Myocyte (in vitro differentiated cells): ENCODE measurements at regions not wholly inside any gene's neighbourhood (a gene's known extent, or its start where the extent isn't known, plus 50 kb on each side); places are given as distances from the start of the nearest gene placed in this dataset.

Experiments used
- DNase-seq: peaks from one replicate; pipeline ENCODE4 v3.0.0-alpha.2; 2012; ENCODE audit warnings: low read depth

GRCh38 chr18:75158465-75159237, 50.3 kb downstream of the PTGR3 start:
- no peak for DNase-seq

GRCh38 chr18:75157851-75158250, 51.1 kb downstream of the PTGR3 start:
- no peak for DNase-seq

- DNase-seq, result no peak
These were observed 51.6 kb downstream of the PTGR3 start for GRCh38 chr18:75157381-75157780.

GRCh38 chr18:75156831-75157230, 52.1 kb downstream of the PTGR3 start:
- no peak for DNase-seq

- no peak for DNase-seq
These were observed 52.7 kb downstream of the PTGR3 start for GRCh38 chr18:75156139-75156750.

GRCh38 chr18:75154997-75155396, 53.9 kb downstream of the PTGR3 start:
- no peak for DNase-seq

- DNase-seq, result no peak
These were observed 54.7 kb downstream of the PTGR3 start for GRCh38 chr18:75154259-75154658.

GRCh38 chr18:75143851-75144250, 65.1 kb downstream of the PTGR3 start:
- DNase-seq, result no peak

- DNase-seq, result no peak
These were observed 66.3 kb downstream of the PTGR3 start for GRCh38 chr18:75142677-75143076.

GRCh38 chr18:75141734-75142133, 67.2 kb downstream of the PTGR3 start:
- DNase-seq, result no peak

GRCh38 chr18:75141166-75141565, 67.8 kb downstream of the PTGR3 start:
- no peak for DNase-seq

- no peak for DNase-seq
These were observed 68.6 kb downstream of the PTGR3 start for GRCh38 chr18:75140296-75140695.

GRCh38 chr18:75139226-75139911, 69.6 kb downstream of the PTGR3 start:
- DNase-seq, result no peak

GRCh38 chr18:75137346-75137877, 71.5 kb downstream of the PTGR3 start:
- no peak for DNase-seq

- no peak for DNase-seq
These were observed 73.7 kb downstream of the PTGR3 start for GRCh38 chr18:75135158-75135725.

GRCh38 chr18:75134611-75134975, 74.3 kb downstream of the PTGR3 start:
- DNase-seq, result no peak

- DNase-seq, result no peak
These were observed 75.0 kb downstream of the PTGR3 start for GRCh38 chr18:75133721-75134610.

- no peak for DNase-seq
These were observed 75.9 kb downstream of the PTGR3 start for GRCh38 chr18:75132931-75133525.

- DNase-seq, result no peak
These were observed 76.7 kb downstream of the PTGR3 start for GRCh38 chr18:75132098-75132870.
